ENCODE measurements at regions not wholly inside any gene's neighbourhood (a gene's known extent, or its start where the extent isn't known, plus 50 kb on each side); places are given as distances from the start of the nearest gene placed in this dataset.

DNA sequence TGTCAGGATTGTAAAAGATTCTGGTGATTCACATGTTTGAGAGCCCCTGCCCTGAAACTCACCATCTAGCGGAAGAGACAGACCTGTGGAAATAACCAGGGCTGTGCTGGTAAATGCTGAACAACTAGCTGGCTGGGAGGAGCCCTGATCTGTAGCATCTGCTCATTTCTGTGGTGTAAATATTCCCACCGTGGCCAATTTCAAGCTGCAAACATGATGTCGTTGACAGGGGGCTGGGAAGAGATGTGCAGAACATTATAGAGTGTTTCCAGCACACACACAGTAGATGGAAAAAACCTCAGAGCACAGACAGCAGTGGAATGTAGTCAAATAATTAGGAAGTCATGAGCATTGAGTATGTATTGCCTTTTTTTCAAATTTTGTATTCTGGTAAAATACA, 138.2 kb downstream of the PHETA1 start:
- Histone ChIP-seq H3K4me3 (replicated peaks; ENCODE audit: low read depth, low read length) (no peak overlapping the region), H3K36me3 (ENCODE audit: control insufficient read depth, insufficient read depth, low read length) (no peaks in the 10 kb centered on the region), H3K27me3 (replicated peaks; ENCODE audit: control insufficient read depth, insufficient read depth, low read length) (peaks cover 1% of the 10 kb centered on the region)
- TF ChIP-seq, protein P1, sequence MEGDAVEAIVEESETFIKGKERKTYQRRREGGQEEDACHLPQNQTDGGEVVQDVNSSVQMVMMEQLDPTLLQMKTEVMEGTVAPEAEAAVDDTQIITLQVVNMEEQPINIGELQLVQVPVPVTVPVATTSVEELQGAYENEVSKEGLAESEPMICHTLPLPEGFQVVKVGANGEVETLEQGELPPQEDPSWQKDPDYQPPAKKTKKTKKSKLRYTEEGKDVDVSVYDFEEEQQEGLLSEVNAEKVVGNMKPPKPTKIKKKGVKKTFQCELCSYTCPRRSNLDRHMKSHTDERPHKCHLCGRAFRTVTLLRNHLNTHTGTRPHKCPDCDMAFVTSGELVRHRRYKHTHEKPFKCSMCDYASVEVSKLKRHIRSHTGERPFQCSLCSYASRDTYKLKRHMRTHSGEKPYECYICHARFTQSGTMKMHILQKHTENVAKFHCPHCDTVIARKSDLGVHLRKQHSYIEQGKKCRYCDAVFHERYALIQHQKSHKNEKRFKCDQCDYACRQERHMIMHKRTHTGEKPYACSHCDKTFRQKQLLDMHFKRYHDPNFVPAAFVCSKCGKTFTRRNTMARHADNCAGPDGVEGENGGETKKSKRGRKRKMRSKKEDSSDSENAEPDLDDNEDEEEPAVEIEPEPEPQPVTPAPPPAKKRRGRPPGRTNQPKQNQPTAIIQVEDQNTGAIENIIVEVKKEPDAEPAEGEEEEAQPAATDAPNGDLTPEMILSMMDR (IDR thresholded peaks at IDR 0.05; ENCODE audit: insufficient read depth, low read length, poor library complexity, severe bottlenecking), result no peak
- DNase-seq (ENCODE audit: extremely low read depth, insufficient read length), result no peak

DNA sequence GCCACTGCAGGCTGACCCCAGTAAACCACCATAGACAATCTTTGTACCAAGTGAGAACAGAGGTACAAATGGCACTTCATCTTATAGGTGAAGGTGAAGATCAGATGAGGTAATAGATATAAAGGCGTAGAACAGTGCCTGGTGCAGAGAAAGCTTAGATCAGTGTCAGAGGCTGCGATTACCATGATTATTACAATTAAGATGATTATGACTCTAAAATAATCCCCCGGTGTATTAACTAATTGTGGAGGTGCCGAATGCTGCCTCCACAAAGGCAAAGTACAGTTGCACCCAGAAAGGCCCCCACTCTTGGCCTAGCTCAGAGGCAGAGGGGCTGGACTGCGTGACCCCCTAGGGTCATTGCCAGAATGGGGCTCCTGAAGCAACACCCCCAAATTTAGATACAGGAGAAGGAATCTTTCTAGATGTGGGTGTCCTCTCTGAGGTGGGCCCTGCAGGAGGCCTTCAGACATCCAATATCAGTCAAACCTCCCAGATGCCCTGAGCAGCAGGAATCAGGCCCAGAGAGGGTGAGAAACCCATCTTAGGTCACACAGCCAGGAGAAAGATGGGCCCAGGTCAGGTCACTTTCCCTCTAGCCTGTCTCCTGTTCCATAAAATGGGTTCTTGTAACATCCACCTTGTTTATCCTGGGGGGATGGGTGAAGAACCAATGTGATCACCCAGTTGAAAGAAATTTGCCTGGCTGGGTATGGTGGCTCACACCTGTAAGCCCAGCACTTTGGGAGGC, 139.8 kb downstream of the PHETA1 start:
- no peaks in the 10 kb centered on the region for H3K36me3 ChIP-seq (ENCODE audit: control insufficient read depth, insufficient read depth, low read length)
- no peak for DNase-seq (ENCODE audit: extremely low read depth, insufficient read length)
- no peak overlapping the region for H3K4me3 ChIP-seq (replicated peaks; ENCODE audit: low read depth, low read length)
- H3K27me3 ChIP-seq (replicated peaks; ENCODE audit: control insufficient read depth, insufficient read depth, low read length), result peaks cover 1% of the 10 kb centered on the region
- TF ChIP-seq, protein P1 (IDR thresholded peaks at IDR 0.05; ENCODE audit: insufficient read depth, low read length, poor library complexity, severe bottlenecking), result no peak

DNA sequence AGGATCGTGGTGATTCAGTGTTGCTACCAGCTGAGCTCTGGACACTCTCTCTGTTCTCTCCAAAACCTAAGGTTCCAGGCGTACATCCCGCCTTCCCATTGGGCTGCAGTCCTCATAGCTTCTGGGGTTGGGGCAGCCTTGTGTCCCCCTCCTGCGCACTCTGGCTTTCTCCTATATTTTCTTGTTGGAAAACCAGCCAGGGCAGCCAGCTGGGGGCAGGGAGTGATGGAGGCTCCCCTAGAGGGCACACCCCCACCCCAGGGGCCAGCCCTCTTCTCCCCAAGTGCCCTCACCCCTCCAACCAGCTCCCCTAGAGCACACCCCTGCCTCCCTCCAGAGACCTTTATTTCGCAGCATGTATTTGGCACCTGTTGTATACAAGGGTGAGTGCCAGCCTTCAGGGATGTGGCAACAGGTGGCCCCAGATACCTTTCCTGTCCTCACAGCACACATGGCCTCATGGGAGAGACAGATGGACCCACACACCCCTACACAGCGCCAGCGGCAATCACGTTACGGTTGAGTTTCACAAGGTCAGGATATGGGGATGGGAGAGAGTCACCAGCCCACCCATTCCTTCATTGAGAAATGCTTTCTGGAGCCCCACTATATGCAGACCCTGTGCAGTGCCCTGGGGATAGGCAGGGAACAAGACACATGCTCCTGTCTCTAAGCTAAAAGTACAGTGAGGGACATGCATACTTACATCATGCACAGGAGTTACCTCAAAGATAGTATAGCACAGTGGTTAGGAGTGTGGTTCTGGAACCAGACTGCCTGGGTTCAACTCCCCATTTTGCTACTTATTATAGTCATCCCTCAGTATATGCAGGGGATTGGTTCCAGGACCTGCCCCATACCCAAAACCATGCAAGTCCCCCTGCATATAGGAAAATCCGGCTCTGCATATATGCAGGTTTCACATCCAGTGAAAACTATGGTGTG, 141.1 kb downstream of the PHETA1 start:
- TF ChIP-seq, protein P1 (IDR thresholded peaks at IDR 0.05; ENCODE audit: insufficient read depth, low read length, poor library complexity, severe bottlenecking), result no peak
- Histone ChIP-seq H3K27me3 (replicated peaks; ENCODE audit: control insufficient read depth, insufficient read depth, low read length) (no peaks in the 10 kb centered on the region; the same call in none of the 2 replicates), H3K36me3 (ENCODE audit: control insufficient read depth, insufficient read depth, low read length) (no peaks in the 10 kb centered on the region), H3K4me3 (replicated peaks; ENCODE audit: low read depth, low read length) (no peak overlapping the region)
- no peak for DNase-seq (ENCODE audit: extremely low read depth, insufficient read length)

DNA sequence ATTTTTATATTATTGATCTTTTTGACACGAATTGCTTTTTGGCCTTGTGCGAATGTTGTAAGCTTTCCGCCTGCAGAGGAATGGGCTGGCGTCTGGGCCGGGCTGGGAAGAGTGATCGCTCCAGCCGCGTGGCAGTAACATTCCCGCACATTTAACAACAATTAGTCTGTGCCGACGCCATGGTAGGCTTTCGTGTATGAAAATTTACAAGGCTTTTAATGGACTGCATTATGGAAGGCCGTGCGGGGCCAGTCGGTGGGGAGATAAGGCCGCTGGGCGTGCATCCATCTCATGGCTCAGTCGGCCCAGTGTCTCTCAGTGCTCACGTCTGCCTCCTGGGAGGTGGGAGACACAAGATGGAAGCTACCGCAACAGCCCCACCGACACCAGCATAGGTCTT, 142.2 kb downstream of the PHETA1 start:
- TF ChIP-seq, protein P1 (IDR thresholded peaks at IDR 0.05; ENCODE audit: insufficient read depth, low read length, poor library complexity, severe bottlenecking), result no peak
- no peaks in the 10 kb centered on the region for H3K36me3 ChIP-seq (ENCODE audit: control insufficient read depth, insufficient read depth, low read length)
- H3K4me3 ChIP-seq (replicated peaks; ENCODE audit: low read depth, low read length), result no peak overlapping the region
- no peaks in the 10 kb centered on the region; the same call in none of the 2 replicates for H3K27me3 ChIP-seq (replicated peaks; ENCODE audit: control insufficient read depth, insufficient read depth, low read length)
- DNase-seq (ENCODE audit: extremely low read depth, insufficient read length), result no peak

DNA sequence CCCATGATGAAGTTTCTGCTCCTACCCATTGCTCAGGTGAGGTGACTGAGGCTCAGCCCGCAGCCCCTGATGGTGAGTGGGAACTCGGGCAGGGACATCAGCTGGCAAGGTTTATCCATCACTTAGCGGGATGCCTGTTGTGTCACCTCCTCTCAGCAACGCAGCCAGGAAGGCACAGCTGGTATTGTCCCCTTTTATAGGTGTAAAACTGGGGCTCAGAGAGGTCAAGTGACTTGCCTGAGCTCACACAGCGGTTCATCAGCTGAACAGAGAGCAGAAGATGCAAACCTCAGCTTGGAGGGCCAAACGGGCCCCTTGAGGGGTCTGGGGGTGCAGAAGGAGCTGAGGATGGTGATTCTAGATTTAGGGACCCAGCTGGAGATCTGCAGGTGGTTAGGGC, 143.6 kb downstream of the PHETA1 start:
- DNase-seq (ENCODE audit: extremely low read depth, insufficient read length), result no peak
- Histone ChIP-seq H3K36me3 (ENCODE audit: control insufficient read depth, insufficient read depth, low read length) (no peaks in the 10 kb centered on the region), H3K4me3 (replicated peaks; ENCODE audit: low read depth, low read length) (no peak overlapping the region), H3K27me3 (replicated peaks; ENCODE audit: control insufficient read depth, insufficient read depth, low read length) (no peaks in the 10 kb centered on the region; the same call in none of the 2 replicates)
- TF ChIP-seq, protein P1 (IDR thresholded peaks at IDR 0.05; ENCODE audit: insufficient read depth, low read length, poor library complexity, severe bottlenecking), result no peak

Measured in GM06990 (cell line).